ENCODE measurements at regions not wholly inside any gene's neighbourhood (a gene's known extent, or its start where the extent isn't known, plus 50 kb on each side); places are given as distances from the start of the nearest gene placed in this dataset.

GRCh38 chr7:88490161-88490560, 183.5 kb upstream of the STEAP4 start:
- FAIRE-seq (no peak), DNase-seq (ENCODE audit: insufficient read length, low spot score) (no peak)
- no peak for TF ChIP-seq CTCF (IDR thresholded peaks at IDR 0.05; ENCODE audit: insufficient read depth, missing control alignments)

DNA sequence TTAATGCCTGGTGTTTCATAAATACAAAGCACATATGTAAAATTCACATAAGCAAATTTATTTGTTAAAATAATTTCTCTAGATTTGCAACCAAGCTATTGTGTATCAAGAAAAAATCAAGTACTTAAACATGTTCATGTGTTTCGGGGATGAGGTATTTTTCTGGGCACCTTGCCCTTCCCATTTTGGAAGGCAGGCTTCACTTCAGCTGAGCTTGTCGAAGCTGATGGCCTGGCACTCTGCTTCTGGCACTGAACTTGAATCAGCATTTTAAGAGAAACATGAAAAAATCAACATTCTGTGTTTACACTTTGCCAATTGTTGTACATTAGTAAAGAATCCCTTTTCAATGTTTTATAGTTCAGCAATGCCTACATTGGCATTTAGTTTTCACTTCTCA, 179.1 kb upstream of the STEAP4 start:
- TF ChIP-seq CTCF (IDR thresholded peaks at IDR 0.05; ENCODE audit: insufficient read depth, missing control alignments): no peak
- DNase-seq (ENCODE audit: insufficient read length, low spot score) (no peak), FAIRE-seq (no peak)

- no peak for TF ChIP-seq CTCF (IDR thresholded peaks at IDR 0.05; ENCODE audit: insufficient read depth, missing control alignments)
- DNase-seq (ENCODE audit: insufficient read length, low spot score) (no peak), FAIRE-seq (no peak)
Measured at GRCh38 chr7:88484551-88484950, 177.9 kb upstream of the STEAP4 start.

GRCh38 chr7:88480896-88481295, 174.2 kb upstream of the STEAP4 start:
- no peak for DNase-seq (ENCODE audit: insufficient read length, low spot score)
- no peak for TF ChIP-seq CTCF (IDR thresholded peaks at IDR 0.05; ENCODE audit: insufficient read depth, missing control alignments)
- no peak for FAIRE-seq

- no peak for TF ChIP-seq CTCF (IDR thresholded peaks at IDR 0.05; ENCODE audit: insufficient read depth, missing control alignments)
- FAIRE-seq: no peak
- DNase-seq (ENCODE audit: insufficient read length, low spot score): no peak
Measured at GRCh38 chr7:88480271-88480670, 173.6 kb upstream of the STEAP4 start.

DNA sequence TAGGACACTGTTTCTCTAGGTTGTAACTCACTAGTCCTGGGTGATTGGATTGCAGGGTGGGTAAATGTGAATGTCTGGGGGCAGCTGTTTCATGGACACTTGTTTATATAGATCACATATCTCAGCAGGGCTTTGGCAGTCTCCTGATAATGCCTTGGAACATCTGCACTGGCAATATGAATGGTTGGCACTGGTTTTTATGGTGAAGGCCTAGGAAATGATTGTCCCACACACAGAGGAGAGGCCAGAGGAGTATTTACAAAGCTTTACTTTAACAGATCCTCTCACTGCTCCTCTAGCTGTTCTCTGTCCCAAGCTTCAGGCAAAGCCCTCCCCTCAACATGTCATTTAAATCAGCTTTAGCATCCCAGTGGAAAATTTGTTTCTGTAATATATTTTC, 171.3 kb upstream of the STEAP4 start:
- no peak for TF ChIP-seq CTCF (IDR thresholded peaks at IDR 0.05; ENCODE audit: insufficient read depth, missing control alignments)
- FAIRE-seq (no peak), DNase-seq (ENCODE audit: insufficient read length, low spot score) (no peak)

- no peak for TF ChIP-seq CTCF (IDR thresholded peaks at IDR 0.05; ENCODE audit: insufficient read depth, missing control alignments)
- no peak for FAIRE-seq
- DNase-seq (ENCODE audit: insufficient read length, low spot score): no peak
Measured at GRCh38 chr7:88465600-88465999, 158.9 kb upstream of the STEAP4 start.
